HPDE6-E6E7 (cell line): ENCODE measurements at regions not wholly inside any gene's neighbourhood (a gene's known extent, or its start where the extent isn't known, plus 50 kb on each side); places are given as distances from the start of the nearest gene placed in this dataset.
"Not testable (repeated sequence)": the region's sequence is repeated elsewhere in the genome, so short reads cannot be mapped to it uniquely, and the experiment has no call there.

Experiments used
- DNase-seq: peaks from one replicate; pipeline ENCODE4 v3.0.0; 2011; ENCODE audit warnings: missing footprints; ENCODE audit errors: extremely low spot score

GRCh38 chr1:186775881-186776560, 52.7 kb upstream of the PLA2G4A start:
- DNase-seq: no peak

- DNase-seq: no peak
Measured at GRCh38 chr1:186775036-186775435, 53.7 kb upstream of the PLA2G4A start.

- no peak for DNase-seq
Measured at GRCh38 chr1:186772228-186772627, 56.5 kb upstream of the PLA2G4A start.

- no peak for DNase-seq
Measured at GRCh38 chr1:186770421-186770820, 58.3 kb upstream of the PLA2G4A start.

GRCh38 chr1:186768906-186769305, 59.8 kb upstream of the PLA2G4A start:
- no peak for DNase-seq

- no peak for DNase-seq
Measured at GRCh38 chr1:186765446-186765845, 63.3 kb upstream of the PLA2G4A start.

- DNase-seq: no peak
Measured at GRCh38 chr1:186763107-186763506, 65.6 kb upstream of the PLA2G4A start.

- DNase-seq: no peak
Measured at GRCh38 chr1:186762653-186763052, 66.1 kb upstream of the PLA2G4A start.

GRCh38 chr1:186761358-186761757, 67.4 kb upstream of the PLA2G4A start:
- DNase-seq: no peak

- DNase-seq: no peak
Measured at GRCh38 chr1:186760446-186760845, 68.3 kb upstream of the PLA2G4A start.

GRCh38 chr1:186758896-186759606, 69.7 kb upstream of the PLA2G4A start:
- not testable (repeated sequence) for DNase-seq

GRCh38 chr1:186757851-186758250, 70.9 kb upstream of the PLA2G4A start:
- no peak for DNase-seq

- no peak for DNase-seq
Measured at GRCh38 chr1:186754542-186755145, 74.1 kb upstream of the PLA2G4A start.

- DNase-seq: no peak
Measured at GRCh38 chr1:186753241-186753640, 73.0 kb upstream of the PTGS2 start.

GRCh38 chr1:186750257-186750656, 70.0 kb upstream of the PTGS2 start:
- no peak for DNase-seq

- no peak for DNase-seq
Measured at GRCh38 chr1:186749820-186750219, 69.6 kb upstream of the PTGS2 start.

GRCh38 chr1:186747661-186748060, 67.4 kb upstream of the PTGS2 start:
- DNase-seq: no peak

GRCh38 chr1:186745531-186746146, 65.4 kb upstream of the PTGS2 start:
- DNase-seq: no peak

GRCh38 chr1:186741640-186742039, 61.4 kb upstream of the PTGS2 start:
- DNase-seq: no peak

GRCh38 chr1:186740324-186740723, 60.1 kb upstream of the PTGS2 start:
- no peak for DNase-seq

- DNase-seq: no peak
Measured at GRCh38 chr1:186739515-186739914, 59.3 kb upstream of the PTGS2 start.

- DNase-seq: no peak
Measured at GRCh38 chr1:186738926-186739325, 58.7 kb upstream of the PTGS2 start.
